Activated CD4-positive, CD25-positive, alpha-beta regulatory T cell treated with anti-CD3 and anti-CD28 coated beads, Interleukin-2, amount 50 U/mL, for 72 hours (primary cell): ENCODE measurements at regions not wholly inside any gene's neighbourhood (a gene's known extent, or its start where the extent isn't known, plus 50 kb on each side); places are given as distances from the start of the nearest gene placed in this dataset.

Source experiments
- DNase-seq: peaks from one replicate; pipeline ENCODE4 v3.0.0; 2021

DNA sequence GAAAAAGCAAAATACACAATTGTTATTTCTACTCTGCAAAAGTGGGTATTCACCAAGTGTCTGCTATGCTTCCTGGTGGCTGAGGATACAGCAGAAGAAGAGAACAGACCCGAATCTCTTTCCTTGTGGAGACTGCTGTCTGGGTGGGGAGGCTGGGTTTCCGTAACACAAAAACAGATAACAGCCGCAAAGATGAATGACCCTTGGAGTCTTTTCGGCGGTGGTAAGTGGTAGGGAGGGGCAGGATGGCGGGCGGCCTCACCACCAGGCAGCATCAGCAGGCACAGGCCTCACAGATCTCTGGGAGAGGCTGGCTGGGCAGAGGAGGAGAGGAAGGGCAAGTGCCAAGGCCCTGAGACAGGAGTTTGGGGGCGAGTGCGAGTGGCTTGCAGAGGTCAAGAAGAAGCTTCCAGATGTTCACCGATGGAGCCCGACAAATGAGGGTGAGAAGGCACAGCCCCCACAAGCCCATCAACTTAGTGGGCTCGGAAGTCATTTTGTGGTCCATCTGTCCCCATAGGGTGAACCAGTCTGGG is 164.2 kb downstream of the RHOU start:
- no peak for DNase-seq

DNA sequence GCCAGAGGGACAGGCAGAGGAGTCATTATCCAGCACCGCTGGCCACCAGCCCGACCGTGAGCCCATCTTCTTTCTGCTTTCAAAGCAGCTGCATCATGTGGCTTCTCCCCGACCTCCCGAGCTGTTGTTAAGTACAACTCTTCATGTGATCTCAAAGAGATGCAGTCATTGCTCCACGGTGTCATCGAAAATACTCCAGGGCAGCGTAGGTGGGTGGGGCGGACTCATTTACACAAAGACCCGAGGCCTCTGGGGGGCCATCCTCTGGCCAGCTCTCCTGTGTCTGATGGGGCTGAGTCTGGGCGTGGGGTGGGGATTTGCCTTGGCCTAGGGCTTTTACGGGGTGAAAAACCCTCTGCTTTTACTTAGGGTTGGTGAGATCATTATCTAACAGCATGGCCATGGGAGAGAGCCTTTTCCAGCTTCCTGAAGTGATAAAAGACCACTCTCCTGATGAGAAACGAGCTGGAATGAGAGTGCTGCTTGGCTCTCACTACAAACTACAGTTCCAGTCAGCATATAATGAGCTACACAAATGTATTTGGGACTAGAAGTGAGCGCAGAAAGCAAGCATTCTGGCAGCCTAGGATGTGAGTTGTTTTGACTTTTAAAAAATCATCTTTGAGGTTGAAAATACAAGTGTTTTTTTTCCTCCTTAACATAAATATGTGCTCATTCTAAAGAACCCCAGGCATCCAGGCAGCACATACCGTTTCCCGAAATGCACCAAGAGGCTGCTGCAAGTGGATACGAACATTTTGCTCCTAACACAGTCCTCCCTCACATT is 165.0 kb downstream of the RHOU start:
- DNase-seq: no peak

DNA sequence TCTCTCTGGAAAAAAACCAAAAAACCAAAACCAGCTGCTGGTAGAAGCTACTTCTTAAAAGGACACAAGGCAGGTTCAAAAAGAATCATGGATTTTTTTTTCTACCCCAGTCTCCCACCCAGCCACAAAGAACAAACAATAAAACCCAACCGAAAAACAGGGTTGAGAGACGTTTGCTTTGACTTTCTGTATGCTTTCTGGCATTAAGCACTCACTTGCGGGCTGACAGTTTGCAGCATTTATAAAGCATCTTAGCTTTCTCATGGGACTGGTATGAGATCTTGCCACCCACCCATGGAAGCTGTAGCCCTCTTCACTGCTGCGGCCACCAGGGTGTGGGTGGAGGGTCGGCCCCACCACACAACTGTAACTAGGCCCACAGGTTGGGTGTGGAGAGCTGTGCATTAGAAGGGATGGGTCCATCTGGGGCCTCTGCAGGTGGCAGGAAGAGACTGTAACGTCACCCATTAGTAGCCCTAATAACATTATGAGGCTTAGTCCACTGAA is 165.7 kb downstream of the RHOU start:
- DNase-seq: no peak

DNA sequence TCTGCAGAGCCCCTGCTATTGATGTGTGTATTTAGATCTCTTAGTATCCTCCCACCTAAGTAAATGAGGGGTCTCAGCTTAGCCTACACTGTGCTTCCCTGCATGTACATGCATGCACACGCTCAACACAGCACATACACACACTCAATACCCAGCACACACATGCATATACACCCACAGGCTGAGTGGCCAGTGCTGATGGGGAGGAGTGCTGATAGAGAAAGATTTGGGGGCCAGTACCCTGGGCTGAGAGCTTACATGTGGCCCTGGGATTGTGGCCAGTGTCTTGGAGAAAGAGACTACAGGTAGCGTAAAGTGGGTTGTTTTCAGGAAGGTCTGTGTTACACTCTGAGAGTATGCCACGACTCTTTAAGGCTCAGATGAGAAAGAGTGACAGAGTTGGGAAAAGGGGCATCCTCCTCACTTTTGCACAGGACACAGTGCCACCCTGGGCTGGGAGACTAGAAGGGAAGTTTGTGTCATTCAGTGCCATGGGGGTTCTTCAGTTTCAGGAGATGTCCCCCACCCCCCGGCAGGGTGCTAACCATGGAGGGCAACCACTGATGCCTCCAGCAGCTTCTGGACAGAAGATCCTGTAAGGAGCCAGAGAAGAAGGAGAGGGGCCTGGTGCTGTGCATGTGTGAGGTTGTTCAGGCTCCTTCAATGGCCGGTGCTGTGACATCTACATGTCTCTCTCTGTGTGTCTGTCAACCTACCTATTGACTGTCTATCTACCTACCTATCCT is 166.8 kb downstream of the RHOU start:
- no peak for DNase-seq

DNA sequence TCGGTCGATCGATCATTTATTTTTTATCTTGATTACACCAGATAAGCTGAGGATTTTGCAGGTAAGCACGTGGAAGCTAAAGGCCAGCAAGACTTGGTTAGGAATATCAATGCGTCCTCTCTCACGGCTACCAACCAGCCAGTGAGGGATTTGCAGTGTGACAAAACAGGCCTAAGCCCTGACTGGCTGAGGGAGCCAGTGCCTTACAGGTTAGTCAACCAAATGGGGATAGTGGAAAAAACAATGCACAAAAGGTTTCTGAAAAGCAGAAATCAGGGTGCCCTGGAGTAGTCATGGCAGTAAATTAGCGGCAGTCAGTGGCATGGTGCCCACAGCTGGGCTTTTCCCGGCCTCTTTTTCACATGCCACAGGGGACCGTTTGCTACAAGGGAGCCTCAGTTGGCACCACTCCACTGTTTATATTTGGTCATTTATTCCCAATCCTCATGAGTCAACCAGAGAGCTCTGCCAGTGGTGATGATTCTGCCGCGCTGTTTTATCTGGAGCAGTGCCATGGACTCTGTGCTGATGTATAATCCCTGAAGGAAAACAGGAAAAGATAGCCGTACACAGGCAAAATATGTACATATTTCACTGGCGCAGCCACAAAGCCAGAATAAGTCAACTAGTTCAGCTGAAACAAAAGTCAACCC is 167.6 kb downstream of the RHOU start:
- no peak for DNase-seq

DNA sequence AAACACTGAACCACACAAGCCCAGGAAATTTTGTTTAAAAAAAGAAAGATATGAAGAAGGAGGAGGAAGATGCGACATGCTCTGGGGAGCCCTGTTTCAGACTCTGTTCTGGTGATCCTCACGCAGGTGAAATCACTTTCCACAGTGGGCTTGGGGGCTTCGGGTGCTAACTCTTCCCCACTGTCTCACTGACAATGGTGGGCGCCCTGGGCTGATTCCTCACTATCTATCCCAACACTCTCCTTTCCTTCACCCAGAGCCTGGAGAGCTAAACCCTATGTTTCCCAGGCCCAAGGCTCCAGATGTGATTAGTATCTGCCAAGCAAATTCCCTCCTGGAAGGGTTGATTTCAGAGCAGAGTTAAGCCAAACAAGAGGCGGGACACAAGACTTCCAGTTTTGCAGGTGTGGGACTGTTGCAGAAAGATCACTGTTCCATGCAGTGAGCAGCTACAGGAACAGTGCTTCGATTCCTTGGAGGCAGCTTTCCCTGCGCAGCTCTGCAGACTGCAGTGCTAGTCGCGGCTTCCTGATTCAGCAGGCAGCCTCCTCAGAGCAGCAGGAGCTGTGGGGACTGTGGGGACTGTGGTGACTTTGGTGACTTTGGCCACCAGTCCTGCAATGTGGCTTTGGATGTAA is 168.3 kb downstream of the RHOU start:
- no peak for DNase-seq

DNA sequence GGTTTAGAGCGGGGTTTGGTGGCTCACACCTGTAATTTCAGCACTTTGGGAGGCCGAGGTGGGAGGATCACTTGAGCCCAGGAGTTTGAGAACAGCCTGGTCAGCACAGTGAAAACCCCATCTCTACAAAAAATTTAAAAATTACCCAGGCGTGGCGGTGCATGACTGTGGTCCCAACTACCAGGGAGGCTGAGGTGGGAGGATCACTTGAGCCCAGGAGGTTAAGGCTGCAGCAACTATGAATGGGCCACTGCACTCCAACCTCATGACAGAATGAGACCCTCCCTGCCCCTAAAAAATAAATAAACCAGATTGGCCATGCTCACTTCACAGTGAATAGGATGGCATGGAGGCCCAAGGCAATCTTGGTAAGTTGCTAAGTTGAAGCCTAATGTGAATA is 168.9 kb downstream of the RHOU start:
- no peak for DNase-seq

DNA sequence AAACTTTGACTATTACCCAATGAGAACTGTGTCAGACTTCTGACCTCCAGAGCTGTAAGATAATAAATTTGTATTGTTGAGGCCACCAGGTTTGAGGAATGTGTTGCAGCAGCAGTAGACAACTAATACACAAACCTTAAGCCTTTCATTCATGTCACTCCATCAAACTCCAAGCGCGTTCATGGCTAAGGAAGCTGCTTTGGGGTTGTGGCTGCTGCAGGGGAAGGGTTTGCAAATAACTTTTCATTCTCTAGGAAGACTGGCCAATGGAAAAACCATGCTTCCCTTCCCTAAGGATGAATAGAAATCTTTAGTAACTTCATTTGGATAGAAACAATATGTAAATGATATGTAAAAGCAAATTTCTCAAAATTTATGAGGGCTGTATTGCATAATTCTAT is 170.4 kb downstream of the RHOU start:
- no peak for DNase-seq

DNA sequence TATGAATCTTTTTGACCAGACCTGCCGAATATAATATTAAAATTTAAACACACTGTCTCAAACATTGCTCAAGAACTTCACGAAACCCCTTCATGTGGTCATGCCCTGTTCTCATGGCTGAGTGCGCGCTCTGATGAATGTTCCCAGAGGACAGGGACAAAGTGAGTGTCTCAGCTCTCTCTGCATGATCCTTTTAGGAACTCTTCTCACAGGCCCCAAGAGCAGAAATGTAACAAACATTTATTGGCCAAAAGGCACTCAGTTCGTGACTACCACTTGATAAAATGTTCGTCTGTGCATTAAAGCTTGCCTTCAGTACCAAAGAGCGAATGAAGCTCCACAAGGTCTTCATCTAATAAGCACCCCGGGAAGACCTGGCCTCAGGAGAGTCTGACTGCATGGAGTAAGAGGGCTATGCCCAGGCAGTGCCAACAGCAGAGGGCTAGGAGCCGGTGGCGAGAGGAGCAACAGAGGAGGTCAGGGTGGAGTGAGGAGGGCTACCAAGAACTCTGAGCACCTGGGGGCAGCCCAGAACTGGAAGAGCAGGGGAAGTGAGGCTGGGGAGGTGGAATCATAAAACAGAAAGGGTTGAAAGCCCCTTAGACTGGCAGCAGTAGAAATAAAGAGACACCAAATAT is 171.1 kb downstream of the RHOU start:
- no peak for DNase-seq

DNA sequence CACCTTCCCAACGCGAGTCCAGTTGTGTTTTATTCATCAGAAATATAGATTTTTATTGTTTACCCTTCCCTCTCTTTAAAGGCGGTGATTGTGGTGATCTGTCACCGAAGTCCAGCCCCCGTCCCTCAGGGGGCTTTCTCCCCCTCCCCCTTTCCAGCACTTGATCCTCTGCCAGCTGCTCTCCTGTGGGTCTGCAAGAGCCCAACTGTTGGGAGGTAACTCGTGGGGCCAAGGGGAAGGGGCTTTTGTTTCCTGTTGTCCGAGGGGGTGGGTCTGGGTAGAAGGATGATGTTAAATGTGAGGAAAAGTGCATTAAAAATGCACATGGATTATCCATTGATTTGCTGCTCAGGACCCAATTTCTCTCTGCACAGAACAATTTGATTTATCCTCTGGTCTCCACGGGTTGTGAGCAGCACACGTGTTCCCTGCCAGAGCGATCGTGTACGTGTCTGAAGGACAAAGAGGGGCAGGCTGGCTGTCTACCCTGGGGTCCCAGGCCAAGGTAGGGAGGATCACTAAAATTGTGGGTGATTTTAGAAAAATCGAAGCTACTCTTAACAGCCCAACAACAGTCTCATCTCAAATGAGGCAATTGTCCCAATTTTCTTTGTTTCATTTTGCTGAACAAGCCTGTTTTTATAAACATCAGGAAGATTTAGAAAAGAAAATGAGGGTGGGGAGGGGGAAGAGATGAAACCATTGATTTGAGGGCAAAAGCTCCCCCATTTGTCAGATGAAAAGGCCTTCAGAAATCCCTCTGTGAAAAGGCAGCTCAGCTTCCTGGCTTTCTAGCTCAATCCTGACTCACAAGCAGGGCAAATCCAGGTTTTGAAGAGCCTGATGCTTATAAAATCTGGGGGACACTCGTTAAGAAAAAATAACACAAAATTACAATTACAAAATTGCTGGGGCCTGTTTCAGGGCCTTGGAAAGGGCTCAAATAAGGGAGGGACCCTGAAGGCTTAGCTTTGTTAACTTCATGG is 176.2 kb downstream of the RHOU start:
- no peak for DNase-seq

DNA sequence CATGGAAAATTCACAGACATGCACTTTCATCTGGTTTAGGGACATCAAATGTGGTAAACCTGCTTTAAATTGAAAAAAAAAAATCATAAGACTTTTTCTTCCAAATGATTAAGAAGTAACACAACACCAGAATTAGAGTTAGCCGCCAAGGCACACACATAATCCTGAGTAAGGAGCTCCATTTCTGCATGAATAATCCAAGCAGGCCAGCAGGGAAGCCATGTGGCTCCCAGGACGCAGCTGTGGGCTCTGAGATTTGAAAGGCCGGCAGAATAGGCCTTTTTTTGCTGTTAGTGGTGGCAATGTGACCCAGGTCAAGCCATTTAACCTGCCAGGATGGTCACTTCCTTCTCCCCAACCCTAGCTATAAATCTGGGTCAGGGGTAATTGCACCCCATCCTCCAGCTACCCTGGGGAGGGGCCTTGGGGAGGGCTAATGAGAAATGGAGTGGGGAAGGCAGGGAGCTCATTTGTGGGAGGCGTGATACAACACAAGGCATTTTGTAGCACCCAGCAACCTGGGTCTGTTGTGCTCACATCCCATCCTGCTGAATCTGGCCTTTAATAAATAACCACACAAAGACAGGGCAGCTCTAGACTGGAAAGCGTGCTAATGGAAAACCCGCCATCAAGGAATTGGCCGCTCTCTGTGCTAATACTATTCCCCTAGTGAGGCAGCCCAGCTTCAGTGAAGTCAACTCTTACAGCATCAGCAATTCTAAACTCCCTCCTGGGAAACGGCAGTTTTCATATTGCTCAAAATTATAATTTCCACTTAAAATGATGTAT is 178.5 kb downstream of the RHOU start:
- no peak for DNase-seq

DNA sequence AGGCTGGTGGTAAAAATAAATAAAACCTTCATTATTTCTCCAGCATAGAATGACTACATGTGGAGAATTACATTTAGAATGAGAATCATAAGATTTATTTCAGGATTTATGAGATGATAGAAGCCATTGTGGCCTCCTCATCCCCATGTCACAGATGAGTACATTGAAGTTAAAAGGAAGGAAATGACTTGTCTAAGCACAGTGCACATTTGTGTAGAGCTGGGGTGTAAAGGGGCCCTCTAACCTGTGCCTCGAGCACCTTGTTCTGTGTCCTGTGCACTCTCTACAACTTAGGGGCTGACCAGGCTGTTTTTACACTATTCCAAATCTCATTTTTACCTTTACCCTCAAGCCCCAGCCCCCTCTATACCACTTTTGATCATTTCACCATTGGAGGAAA is 179.4 kb downstream of the RHOU start:
- DNase-seq: no peak

DNA sequence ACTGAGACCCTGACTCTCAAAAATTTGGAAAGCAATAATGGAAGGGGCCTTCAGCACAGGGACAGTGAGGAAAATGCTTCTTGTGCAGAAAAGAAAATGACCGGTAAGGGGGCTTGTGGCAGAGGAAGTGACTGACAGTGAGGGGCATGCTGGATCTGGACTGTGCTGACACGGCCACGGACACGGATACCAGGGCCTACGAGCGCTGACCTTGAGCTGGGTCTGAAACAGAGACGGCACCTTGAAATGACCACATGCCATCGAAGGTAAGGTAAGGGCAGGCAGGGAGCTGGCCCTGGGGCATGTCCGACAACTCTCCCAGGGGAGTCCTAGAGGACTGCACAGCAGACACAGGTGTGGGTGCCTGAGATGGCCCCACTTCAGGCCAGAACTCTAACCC is 182.1 kb downstream of the RHOU start:
- no peak for DNase-seq

DNA sequence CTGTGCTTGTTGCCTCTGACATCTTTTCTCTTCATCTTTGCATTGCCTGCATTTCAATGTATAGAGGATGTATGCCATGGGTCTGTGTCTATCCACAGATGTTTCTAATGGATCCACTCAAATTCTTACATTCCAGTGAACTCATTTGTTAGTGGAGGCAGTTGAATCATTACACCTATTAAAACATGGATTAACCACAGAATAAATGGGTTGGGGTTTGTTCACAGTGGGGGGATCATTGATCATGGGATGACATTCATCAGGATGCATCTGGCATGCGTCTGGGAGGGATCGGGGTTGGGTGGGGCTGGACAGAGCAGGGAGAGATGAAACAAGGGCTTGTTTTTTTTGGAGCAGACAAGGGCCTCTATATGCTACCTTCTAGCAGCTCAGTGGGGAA is 182.5 kb downstream of the RHOU start:
- no peak for DNase-seq

DNA sequence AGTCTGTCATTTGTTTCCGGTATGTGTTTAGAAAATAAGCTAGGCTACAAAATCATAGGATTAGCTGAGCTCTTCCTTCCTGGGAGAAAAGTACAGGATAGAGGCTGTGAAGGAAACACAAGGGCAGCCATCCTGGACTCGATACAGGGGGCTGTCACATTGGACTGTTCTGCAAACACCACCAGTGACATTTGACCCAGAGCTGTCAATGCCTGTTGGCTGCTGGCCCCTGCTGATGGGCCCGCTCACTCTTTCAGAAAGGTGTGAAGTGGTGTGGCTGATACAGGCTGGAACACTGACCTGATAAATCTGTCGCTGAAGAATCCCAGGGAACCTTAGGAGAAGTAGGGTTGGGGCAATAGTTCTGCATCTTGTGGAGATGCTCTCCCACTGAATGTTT is 183.1 kb downstream of the RHOU start:
- DNase-seq: no peak

DNA sequence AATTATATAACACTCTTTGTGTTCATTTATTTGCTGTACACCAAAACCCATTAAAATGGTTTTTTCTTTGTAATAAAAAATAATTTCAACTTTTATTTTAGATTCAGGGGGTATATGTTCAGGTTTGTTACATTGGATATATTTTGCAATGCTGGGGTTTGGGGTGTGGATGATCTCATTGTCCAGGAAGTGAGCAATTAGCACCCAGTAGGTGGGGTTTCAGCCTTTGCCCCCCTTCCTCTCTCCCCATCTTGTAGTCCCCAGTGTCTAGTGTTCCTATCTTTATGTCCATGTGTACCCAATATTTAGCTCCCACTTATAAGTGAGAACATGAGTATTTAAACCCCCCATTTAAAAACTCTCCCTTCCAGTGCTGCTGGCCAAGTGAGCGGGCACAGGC is 184.6 kb downstream of the RHOU start:
- no peak for DNase-seq

DNA sequence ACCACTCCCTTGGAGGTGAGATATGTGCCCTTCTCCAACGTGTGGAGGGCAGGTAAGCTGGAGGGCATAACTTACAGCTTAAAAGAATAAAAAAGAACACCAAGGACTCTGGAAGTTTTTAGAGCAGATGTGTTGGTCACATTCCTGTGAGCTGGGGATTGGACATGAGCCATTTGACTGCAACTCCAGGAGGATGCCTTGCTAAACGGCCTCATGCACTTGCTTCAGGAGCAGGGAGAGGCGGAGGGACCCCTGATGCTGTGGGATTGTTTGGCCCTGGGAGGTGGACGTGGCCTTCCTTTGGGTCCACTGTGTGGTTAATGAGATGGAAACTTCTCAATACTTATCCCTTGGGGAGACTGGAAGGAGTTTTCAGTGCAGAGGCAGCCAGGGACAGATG is 185.6 kb downstream of the RHOU start:
- no peak for DNase-seq

DNA sequence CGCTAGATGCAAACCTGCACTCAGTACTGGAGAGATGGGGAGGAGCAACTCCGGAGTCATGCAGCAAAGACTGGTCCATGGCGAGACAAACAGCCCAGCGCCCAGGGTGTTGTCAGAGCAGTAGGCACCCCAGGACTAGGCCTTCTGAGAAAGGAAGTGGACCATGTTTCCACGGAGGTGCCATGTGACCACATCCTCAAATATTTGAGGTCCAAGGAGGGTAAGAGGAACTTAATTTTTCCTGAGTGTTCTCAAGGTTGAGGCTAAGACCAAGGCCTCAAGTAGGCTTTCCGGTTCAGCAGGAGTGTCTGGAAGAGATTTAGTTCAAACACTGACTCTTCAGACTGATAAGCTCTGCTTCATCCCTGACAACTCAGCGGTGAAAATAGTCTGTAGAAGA is 186.2 kb downstream of the RHOU start:
- DNase-seq: no peak

DNA sequence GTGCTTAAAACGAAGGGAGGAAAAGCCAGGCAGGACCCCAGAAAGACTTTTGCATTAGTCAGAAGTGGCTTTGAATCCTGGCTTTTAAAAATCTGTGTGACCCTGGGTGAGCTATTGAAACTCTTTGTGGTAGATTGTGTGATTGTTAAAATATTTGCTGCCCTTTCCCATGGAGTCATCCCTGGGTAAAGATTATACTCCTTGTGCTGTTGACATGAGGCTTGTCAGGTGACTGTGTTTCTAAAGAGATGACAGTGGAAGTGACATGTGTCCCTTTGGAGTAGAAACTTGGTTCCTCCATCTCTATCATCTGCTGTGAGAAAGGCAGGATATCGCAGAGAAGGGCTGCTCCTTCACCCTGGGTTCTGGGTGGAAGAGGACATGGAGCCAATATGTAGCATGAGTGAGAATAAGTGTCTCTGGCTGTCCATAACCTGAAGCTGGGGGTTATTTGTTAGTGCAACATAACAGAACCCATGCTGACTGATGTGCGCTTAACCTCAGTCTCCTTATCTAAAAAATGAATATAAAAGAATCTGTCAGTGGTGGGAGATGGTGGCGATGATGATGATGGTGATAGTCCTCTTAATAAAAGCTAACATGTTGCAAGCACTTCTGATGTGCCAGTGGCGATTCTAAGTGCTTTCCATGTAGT is 187.6 kb downstream of the RHOU start:
- no peak for DNase-seq
